HG03159 (cell line): ENCODE measurements at regions not wholly inside any gene's neighbourhood (a gene's known extent, or its start where the extent isn't known, plus 50 kb on each side); places are given as distances from the start of the nearest gene placed in this dataset.

ENCODE experiments used
- ATAC-seq: cut with Tn5 transposase; IDR thresholded peaks from one replicate; pipeline ENCODE4 v1.9.1; 2021; ENCODE audit warnings: mild to moderate bottlenecking, moderate library complexity; ENCODE audit not compliant: unreplicated experiment

GRCh38 chr1:103254691-103255090 lies 146.4 kb upstream of the COL11A1 start:
- ATAC-seq: no peak

GRCh38 chr1:103250441-103250861 lies 142.1 kb upstream of the COL11A1 start:
- ATAC-seq: no peak

GRCh38 chr1:103248417-103249102 lies 140.2 kb upstream of the COL11A1 start:
- ATAC-seq: no peak

GRCh38 chr1:103247517-103247916 lies 139.2 kb upstream of the COL11A1 start:
- ATAC-seq: no peak

GRCh38 chr1:103243481-103243880 lies 135.2 kb upstream of the COL11A1 start:
- ATAC-seq: no peak

- no peak for ATAC-seq
Measured at GRCh38 chr1:103239034-103239433, 130.7 kb upstream of the COL11A1 start.

GRCh38 chr1:103230061-103230460 lies 121.7 kb upstream of the COL11A1 start:
- no peak for ATAC-seq

- no peak for ATAC-seq
Measured at GRCh38 chr1:103220631-103221041, 112.3 kb upstream of the COL11A1 start.

GRCh38 chr1:103218821-103219220 lies 110.5 kb upstream of the COL11A1 start:
- no peak for ATAC-seq

- no peak for ATAC-seq
Measured at GRCh38 chr1:103218369-103218768, 110.0 kb upstream of the COL11A1 start.

GRCh38 chr1:103211073-103211472 lies 102.8 kb upstream of the COL11A1 start:
- no peak for ATAC-seq

- no peak for ATAC-seq
Measured at GRCh38 chr1:103208844-103209243, 100.5 kb upstream of the COL11A1 start.

GRCh38 chr1:103199001-103199400 lies 90.7 kb upstream of the COL11A1 start:
- ATAC-seq: no peak

- no peak for ATAC-seq
Measured at GRCh38 chr1:103198076-103198475, 89.8 kb upstream of the COL11A1 start.

- no peak for ATAC-seq
Measured at GRCh38 chr1:103197216-103197615, 88.9 kb upstream of the COL11A1 start.

GRCh38 chr1:103194984-103195383 lies 86.7 kb upstream of the COL11A1 start:
- no peak for ATAC-seq

GRCh38 chr1:103194060-103194459 lies 85.7 kb upstream of the COL11A1 start:
- ATAC-seq: no peak

- no peak for ATAC-seq
Measured at GRCh38 chr1:103191327-103191726, 83.0 kb upstream of the COL11A1 start.

GRCh38 chr1:103190766-103191165 lies 82.4 kb upstream of the COL11A1 start:
- ATAC-seq: no peak

- ATAC-seq: no peak
Measured at GRCh38 chr1:103187673-103188072, 79.4 kb upstream of the COL11A1 start.

- no peak for ATAC-seq
Measured at GRCh38 chr1:103180660-103181059, 72.3 kb upstream of the COL11A1 start.

GRCh38 chr1:103177108-103177775 lies 68.9 kb upstream of the COL11A1 start:
- no peak for ATAC-seq
